Inflammatory macrophage (primary cell): ENCODE measurements at regions not wholly inside any gene's neighbourhood (a gene's known extent, or its start where the extent isn't known, plus 50 kb on each side); places are given as distances from the start of the nearest gene placed in this dataset.
"Not testable (repeated sequence)": the region's sequence is repeated elsewhere in the genome, so short reads cannot be mapped to it uniquely, and the experiment has no call there.

ENCODE experiments used
- DNase-seq, 2 donors: peaks; one replicate each; pipeline ENCODE4 v3.0.0-alpha.2; 2020 to 2022

DNA sequence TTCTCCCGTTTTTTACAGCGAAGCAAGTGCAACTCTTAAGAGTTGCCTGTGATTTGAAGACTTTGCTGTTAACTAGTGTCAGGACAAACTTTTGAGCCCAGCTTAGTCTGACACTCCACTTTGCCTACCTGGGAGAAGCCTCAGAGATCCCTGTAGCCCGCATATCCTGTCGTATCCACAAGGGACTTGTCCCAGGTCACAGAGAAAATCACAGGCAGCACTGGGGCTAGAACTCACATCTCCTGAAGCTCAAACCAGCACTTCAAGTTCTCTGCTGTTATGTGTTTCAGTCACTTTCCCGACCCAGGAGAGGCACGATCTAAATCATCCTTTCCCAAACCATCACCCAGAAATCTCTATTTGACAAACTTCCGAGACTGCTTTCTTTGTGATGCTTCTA is 584.5 kb downstream of the ACTL7B start:
- no peak for DNase-seq

GRCh38 chr9:108270561-108270960 is 585.2 kb downstream of the ACTL7B start:
- no peak for DNase-seq

- DNase-seq = no peak
Observed at GRCh38 chr9:108270051-108270450, 585.7 kb downstream of the ACTL7B start.

GRCh38 chr9:108269371-108269770 is 586.4 kb downstream of the ACTL7B start:
- DNase-seq = peak; percentile 20 to 45

DNA sequence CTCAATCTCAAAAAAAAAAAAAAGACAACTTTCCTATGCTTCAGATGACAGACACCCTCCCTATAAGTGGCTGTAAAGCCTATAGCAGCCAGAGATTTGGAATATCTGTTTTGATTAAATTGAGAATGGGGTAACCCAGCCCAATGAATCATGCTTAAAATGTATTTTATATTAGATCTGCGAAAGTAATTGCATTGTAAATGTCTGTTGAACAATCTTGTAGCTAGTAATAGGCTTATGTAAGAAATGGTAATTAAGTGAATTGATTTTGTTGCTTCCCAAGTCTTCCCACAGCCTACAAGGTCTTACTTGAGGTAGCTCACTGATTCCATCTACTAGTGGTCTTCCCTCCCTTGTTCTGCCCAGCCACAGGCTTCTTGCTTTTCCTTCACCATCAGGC is 590.7 kb downstream of the ACTL7B start:
- no peak for DNase-seq

GRCh38 chr9:108264093-108264492 is 591.7 kb downstream of the ACTL7B start:
- no peak for DNase-seq

GRCh38 chr9:108262836-108263235 is 593.0 kb downstream of the ACTL7B start:
- no peak for DNase-seq

GRCh38 chr9:108259917-108260675 is 595.7 kb downstream of the ACTL7B start:
- DNase-seq = no peak

GRCh38 chr9:108258640-108259039 is 597.1 kb downstream of the ACTL7B start:
- DNase-seq = no peak

DNA sequence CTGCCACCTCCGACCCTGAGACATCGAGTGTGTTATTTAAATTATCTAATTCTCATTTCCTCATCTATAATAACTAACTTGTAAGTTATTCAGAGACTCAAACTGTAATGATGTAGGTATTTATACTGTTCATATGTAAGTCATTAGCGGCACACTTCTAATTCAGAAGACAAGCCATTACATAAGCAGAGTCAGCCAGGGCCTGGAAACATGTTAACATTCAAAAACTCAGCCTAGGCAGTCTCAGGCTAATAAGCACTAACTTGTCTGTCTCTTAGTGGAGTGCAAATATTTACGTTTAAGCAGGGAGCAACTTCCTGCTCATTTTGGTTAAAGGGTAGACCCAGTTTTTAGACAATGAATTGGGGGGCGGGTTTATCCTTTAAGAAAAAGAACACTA is 598.4 kb downstream of the ACTL7B start:
- no peak for DNase-seq

DNA sequence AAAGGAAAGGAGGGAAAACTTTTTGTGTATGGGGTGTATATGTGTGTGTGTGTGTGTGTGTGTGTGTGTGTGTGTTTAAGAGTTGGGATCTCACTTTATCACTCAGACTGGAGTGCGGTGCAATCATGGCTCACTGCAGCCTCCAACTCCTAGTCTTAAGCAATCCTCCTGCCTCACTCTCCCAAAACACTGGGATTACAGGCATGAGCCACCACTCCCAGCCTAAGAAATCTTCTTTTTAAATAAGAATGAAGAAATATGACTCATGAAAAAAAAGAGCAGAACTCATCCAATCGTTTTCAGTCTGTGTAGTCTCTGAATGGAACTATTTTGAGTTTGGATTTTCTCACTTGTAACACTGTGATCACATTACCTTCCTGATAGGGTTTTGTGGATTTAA is 601.5 kb downstream of the ACTL7B start:
- DNase-seq = no peak

DNA sequence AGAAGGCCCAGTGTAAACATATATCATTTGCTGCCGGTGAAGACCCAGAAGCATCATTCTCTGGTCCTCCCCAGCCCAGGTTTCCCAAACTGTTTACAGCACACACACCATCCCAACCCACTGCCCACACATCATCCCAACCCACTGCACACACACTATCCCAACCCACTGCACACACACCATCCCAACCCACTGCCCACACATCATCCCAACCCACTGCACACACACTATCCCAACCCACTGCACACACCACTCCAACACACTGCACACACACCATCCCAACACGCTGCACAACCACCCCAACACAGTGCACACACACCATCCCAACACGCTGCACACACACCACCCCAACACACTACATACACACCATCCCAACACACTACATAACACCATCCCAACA is 608.4 kb downstream of the ACTL7B start:
- DNase-seq = not testable (repeated sequence)

DNA sequence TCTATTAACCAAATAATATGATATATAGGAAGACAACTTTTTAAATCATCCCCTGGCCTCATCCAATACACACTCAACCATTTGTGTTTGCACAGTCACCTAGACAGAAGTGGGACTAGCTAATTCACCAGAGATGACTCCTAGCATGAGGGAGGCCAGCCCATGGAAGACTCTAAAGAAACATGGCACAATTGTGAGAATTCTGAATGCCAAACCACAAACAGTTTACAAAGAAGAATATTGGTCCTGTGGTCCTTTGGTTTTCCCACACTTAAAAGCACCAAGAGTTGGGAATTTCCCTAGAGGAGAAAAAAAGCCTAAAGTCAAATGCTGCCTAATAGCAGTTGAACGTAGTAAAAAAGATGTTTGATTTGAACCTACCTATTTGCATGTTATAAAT is 609.9 kb downstream of the ACTL7B start:
- DNase-seq = no peak

- DNase-seq = no peak
Observed at GRCh38 chr9:108245331-108245730, 610.5 kb downstream of the ACTL7B start.

DNA sequence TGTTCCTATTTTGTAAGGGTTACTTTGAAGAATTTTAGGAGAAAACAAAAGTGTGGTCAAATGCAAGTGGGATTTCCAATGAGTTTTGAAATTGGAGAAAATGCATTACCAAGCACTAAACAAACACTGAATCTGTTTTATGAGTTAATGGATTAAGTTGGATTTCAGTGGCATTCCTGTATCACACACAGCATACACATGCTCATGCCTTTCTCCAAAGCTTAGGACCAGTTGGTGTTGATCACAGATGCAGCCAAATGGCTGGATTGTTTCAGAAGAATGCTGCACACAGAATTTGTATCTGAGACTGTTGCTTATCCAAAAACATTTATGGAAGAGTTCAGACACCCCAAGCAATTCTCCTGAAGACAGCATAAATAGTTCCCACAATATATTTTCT is 611.1 kb downstream of the ACTL7B start:
- DNase-seq = no peak

GRCh38 chr9:108241384-108242073 is 614.3 kb downstream of the ACTL7B start:
- no peak for DNase-seq

GRCh38 chr9:108239696-108240321 is 616.0 kb downstream of the ACTL7B start:
- no peak for DNase-seq

GRCh38 chr9:108235609-108236008 is 620.2 kb downstream of the ACTL7B start:
- DNase-seq = no peak

GRCh38 chr9:108234811-108235210 is 621.0 kb downstream of the ACTL7B start:
- no peak for DNase-seq

DNA sequence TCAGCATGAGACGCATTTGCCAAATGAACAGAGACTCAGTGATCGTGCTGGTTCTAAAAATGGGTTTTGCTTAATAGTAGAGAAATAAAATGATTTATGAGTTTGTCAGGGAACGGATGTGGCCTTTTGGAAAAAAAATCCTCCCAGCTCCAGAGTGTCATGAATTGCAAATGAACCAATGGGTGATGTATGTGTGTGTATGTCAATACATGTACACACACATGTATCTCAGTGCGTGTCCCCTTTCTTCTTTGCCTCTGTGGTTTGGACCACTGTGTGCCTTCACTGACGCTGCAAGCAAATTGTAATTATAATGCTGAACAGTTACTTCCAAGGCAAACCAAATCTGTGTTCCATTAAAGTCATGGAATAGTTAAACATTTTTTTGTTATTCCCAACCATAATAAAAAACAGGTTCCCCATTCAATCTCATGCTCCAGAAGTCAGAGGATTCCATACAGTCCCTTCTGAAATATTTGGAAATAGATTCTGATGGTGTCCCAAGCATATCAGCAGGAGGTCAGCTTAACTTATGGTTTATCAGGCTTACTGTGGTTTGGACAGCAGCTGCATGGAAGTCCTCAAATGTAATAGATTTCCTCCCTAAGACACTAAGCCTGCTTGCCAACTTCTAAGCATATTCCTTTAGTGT is 630.5 kb downstream of the ACTL7B start:
- no peak for DNase-seq

- no peak for DNase-seq
Observed at GRCh38 chr9:108224716-108225115, 631.1 kb downstream of the ACTL7B start.

- DNase-seq = no peak
Observed at GRCh38 chr9:108219664-108220063, 636.1 kb downstream of the ACTL7B start.
